GM08714 (cell line): ENCODE measurements at regions not wholly inside any gene's neighbourhood (a gene's known extent, or its start where the extent isn't known, plus 50 kb on each side); places are given as distances from the start of the nearest gene placed in this dataset.

ENCODE experiments used
- H3K4me3 ChIP-seq: fragments of 200-500 bp; sonication (Bioruptor generic); 2 replicates; pipeline ENCODE4 v1.5.1; 2014; ENCODE audit warnings: mild to moderate bottlenecking, low read length, inconsistent platforms
- ZNF274 ChIP-seq: IDR thresholded peaks from 2 replicates; pipeline ENCODE4 v1.6.1; 2012; ENCODE audit warnings: mild to moderate bottlenecking, low read depth, low read length

DNA sequence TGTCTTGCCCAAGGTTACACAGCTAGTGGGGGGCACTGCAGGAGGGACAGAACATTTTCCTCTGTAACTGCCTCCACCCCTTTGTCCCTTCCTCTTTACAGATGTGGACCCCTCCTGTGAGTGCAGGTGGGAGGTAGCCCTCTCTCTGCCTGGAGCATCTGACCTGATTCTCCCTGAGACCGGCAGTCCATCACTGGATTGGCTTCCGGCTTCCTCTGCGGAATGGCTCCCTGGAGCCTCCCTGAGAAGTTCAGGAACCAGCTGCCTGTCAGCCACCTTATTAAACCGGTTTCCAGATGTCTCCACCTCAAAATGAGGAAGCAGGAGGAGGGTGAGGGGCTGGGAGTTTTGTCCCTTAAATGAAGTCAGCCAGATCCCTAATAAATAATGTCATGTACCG is 67.3 kb upstream of the TNP1 start:
- TF ChIP-seq ZNF274: no peak
- H3K4me3 ChIP-seq: no peak overlapping the region

DNA sequence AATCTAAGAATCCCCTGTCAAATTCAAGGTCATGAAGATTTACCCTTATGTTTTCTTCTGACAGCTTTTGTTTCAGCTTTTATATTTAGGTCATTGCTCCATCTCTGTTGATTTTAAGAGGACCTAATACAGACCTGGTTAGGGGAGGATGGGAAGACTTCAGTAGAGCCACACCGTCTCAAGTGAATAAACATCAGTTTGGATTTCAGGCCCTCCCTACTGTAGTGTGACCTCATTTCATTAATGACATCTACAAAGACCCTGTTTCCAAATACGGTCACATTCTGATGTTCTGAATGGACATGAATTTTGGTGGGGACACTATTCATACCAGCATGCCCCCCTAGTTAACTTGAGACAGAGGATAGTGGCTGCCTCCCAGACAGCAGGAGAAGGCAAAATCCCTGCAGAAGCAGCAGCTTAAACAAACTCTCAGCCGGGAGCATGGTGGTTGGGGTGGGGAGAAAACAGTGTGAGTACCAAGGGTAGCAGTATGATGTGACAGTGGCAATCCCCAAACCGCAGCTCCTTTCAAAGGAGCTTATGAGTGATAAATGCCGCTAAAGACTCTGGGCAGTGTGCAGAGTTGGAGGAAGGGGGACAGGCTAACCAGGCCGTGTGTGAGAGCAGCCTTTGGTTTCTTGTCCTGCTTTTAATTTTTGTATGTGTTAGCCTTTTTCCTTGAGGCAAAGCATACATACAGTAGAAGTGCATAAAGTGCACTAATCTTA is 65.9 kb upstream of the TNP1 start:
- H3K4me3 ChIP-seq: no peak overlapping the region
- no peak for TF ChIP-seq ZNF274

DNA sequence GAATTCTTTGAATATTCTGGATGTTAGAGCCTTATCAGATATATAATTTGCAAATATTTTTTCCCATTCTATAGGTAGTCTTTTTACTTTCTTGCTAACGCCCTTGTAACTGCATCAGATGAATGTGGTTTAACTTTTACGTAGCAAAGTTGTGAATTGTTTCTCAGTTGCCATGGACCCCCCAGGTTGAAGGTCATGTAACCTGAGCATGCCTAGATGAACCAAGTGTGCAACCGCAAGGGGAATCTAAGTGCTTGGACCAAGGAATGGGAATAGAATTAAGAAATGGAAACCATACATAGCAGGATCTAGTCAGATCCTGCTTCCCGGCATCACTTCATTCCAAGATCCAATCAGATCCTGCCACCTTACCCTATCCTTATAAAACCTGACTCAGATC is 65.1 kb upstream of the TNP1 start:
- TF ChIP-seq ZNF274: no peak
- H3K4me3 ChIP-seq: no peak overlapping the region

DNA sequence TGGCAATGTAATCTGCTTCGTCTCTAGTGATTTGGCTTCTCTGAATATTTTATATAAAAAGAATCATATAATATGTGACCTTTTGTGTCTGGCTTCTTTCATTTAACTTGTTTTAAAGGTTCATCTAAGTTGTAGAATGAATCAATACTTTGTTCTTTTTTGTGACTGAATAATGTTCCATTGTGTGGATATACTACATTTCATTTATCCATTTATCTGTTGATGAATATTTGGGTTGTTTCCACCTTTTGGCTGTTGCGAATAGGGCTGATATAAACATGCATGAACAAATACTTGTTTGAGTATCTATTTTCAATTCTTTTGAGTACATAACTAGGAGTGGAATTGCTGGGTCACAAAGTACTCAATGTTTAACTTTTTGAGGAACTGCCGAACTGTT is 63.8 kb upstream of the TNP1 start:
- no peak for TF ChIP-seq ZNF274
- no peak overlapping the region for H3K4me3 ChIP-seq

DNA sequence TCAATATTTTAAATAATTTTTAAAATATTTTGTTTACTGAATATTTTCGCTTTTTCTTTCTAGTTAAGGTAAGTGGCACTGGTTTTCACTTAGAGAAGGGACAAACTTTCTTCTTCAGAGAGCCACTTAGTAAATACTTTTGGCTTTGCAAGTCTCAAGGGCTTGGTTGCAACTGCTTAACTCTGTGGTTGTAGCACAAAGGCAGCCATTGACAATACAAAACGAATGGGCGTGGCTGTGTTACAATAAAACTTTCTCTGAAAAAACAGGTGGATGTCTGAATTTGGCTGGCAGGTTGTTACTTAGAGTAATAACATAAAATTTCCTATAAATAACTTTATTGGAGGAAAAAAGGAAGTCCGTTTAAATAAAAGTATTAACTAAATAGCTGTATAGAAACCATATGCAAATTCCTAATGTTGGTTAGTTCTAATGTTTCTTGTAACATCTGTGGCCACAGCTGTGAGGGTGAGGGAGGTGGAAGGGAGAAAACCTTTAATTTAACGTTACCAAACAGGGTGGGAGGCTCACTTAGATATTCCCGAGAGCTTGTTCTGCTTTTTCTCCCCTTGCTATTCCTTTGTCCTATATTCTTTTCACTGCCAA is 62.4 kb upstream of the TNP1 start:
- no peak for TF ChIP-seq ZNF274
- no peak overlapping the region for H3K4me3 ChIP-seq

DNA sequence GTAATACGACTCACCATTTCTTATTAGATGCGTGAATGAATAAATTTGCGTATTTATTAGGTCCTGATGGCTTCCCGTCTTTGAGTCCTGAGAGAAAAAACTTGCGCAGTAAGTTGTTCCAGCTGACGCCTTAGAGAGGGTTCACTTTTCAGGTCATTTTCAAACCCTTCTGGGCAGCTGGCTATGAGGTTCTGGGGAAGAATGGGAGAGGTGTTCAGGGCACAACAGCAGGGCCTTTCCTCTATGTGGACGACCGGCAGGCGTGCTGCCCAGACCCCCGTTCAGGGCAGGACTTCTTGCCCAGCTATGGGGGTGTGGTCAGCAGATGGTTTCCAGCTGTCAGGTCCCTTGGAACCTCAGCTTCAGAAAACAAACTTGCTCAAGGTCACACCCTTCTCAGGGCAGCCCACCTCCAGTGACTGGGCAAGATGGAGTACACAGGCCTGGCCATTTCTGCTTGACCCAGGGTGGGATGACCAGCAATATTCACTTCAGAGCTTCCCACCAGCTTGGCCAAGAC is 61.1 kb upstream of the TNP1 start:
- no peak for TF ChIP-seq ZNF274
- no peak overlapping the region for H3K4me3 ChIP-seq

DNA sequence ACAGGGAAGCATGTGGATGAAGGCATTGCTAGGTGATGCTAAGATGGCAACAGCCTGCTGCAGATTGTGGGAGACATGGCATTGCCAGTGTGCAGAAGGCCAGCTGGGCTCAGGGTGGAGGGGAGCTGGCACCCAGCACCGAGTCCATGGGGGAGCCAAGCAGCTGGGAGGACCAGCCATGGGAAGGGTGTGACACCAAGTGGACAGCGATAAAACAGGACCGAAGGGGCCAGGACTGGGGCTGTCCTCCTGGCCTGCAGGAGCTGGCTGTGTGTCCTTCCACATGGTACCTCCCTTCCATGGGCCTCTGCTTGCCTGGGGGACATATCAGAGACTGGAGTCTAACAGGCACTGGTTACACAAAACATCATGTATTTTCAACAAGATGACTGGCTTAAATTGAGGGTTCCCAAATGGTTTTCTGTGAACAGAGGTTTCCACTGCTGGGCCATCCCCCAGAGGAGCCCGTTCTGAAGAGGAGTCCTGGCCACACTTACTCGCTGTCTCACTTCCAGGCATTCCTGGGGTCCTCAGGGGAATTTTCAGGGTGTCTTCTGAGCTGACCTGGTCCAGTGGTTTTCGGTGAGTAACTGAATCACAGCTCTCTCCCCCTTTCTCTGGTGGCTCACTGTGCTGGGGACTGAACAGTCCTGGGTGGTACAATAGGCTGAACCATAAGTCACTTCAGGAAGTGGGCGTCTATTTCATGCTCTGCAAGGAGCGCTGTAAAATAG is 60.4 kb upstream of the TNP1 start:
- no peak for TF ChIP-seq ZNF274
- H3K4me3 ChIP-seq: no peak overlapping the region

DNA sequence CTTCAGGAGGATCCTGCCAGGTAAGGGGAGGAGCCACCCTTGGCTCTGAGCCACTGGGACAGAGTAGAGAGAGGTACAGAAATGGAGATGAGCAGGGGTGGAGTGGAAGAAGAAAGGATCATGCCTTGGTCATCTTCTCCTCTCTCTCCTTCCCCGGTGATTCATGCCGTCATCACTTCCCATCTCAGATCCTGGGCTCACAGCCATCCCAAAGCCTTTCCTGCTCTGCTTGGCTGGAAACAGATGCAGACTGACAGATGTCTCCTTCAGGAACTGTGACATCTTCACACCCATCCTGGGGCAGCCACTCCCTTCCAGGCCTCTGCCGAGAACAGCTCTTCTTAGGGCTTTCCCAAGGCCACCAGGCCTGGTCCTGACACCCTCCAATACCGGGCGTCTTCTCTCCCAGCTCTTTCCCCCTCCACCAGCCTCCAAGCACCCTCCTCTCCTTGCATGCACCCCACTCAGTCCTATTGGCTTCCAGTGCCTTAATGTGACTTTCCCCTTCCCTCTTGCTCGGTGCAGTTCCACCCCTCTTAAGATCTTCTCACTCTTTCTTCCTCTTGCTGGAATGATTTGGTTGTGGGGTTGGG is 58.3 kb upstream of the TNP1 start:
- no peak for TF ChIP-seq ZNF274
- no peak overlapping the region for H3K4me3 ChIP-seq

DNA sequence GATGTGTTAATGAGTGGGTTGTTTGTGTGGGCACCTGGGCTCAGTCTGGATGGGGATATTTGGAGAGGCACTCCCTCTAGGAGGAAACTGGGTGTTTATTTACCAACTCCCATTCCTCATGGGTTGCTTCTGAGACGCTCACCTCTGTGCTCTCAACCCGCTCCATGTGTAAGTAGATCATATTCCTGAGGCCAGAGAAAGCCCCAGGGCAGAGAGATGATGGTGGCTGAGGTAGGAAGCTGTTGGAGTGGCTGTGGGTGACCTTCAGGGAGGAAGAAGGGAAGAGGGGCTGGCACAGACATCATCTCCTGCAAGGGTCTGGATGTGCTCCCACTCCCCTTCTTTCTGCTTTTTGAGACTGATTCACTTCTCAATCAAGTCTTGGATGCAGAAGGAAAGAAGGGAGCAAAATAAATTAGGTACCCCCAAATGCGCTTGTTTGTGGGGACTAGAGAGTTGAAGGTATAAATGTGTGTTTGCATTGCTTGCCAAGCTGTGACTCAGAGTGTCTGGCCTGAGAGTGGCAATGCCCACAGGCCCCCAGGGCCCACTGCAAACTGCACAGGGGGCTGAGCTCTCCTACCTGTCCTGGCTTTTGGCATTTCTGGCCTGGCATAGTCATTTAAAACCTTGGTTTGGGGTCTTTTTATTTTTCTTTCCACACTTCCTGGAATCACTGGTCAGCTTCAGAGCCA is 57.2 kb upstream of the TNP1 start:
- TF ChIP-seq ZNF274: no peak
- no peak overlapping the region for H3K4me3 ChIP-seq

DNA sequence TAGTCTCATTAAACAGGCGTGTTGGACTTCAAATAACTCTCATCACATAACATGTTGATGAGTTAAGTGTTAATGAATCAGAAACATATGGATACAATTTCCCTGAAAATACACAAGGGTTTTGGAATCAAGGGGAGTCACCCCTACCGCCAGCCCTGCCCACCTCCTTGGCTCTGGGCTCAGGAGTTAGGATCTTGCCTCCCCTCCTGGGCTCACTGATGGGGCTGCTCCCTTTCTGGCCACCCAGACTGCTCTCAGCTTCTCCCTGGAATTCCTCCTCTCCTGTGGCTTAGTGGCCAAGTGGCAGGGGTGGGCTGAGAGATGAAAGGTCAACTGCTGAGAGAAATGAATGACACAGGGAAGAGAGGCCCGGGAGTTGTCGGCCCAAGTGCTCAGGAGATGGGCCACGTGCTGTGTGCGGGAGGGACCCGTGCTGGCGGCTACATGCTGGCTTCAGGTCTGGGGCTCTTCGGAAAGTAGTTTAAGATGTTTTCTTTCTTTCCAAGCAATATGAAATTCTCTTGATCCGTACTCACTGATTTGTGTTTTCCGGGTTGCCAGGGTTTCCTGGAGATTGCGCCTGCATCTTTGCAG is 55.8 kb upstream of the TNP1 start:
- H3K4me3 ChIP-seq: no peak overlapping the region
- no peak for TF ChIP-seq ZNF274

DNA sequence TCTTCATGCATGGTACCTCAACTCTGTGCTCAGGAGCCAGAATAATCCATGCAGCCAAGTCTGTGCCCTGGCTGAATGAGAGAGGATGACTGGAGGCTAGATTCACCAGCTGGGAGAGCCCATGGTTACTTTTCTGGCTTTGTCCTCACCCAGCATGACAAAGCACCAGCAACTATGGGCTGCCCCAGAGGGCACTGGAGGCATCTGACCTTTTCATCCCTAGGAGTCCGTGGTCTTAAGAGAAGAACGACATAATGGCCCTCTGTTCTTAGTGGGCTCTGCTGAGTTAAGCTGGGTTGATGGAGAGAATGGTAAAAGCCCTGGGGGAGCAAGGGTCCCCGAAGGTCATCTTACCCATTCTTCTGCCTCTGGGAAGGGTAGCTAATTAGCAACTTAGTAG is 54.6 kb upstream of the TNP1 start:
- no peak for TF ChIP-seq ZNF274
- no peak overlapping the region for H3K4me3 ChIP-seq

DNA sequence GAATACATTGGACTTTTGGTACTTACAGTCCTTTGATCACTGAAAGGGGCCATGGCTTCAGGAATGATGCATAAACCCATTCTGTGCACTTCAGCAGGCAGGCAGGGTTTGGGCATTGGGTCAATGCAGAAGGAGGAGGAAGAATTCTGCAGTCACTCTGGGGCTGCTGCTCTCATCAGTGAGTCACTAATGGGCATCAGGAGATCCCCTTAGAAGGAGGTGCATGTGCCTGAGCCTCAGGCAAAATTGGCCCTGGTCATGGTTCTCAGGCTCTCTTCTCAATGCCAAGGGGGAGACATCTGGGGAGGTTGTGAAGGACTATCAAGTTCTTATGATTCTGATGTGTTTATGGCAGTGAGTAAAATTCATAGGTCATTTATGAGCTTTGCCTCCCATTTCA is 52.0 kb upstream of the TNP1 start:
- TF ChIP-seq ZNF274: no peak

DNA sequence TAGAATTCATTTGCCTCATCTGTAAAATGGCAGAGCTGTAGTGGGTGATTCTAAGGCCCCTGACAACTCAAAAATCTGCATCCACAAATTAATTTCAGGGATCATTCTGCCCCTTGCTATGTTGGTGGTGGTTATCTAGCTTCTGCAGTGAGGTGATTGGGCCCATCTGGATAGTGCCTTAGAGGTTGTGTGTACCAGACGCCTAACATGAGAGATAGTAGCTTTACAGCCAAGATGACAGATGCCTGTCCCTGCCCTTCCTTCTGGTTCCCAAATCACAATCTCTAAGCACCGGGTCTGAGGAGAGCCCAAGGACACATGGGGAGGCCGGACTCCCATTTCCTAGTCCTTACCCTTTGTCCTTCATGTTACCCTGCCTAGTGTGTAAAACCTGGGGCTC is 51.1 kb upstream of the TNP1 start:
- no peak for TF ChIP-seq ZNF274
- no peak overlapping the region for H3K4me3 ChIP-seq

More for the DNA sequence above, 52.0 kb upstream of the TNP1 start:
- no peak overlapping the region for H3K4me3 ChIP-seq
